Activated T-cell treated with anti-CD3 and anti-CD28 coated beads, Interleukin-2, amount 50 U/mL, for 1 hour (primary cell): ENCODE measurements at regions not wholly inside any gene's neighbourhood (a gene's known extent, or its start where the extent isn't known, plus 50 kb on each side); places are given as distances from the start of the nearest gene placed in this dataset.
A peak's percentile ranks its signal among the peaks of the same experiment; 100 is the strongest.

ENCODE experiments used
- DNase-seq: peaks from one replicate; pipeline ENCODE4 v3.0.0-alpha.2; 2020

- no peak for DNase-seq
Observed at GRCh38 chr19:28495046-28495445, 717.9 kb downstream of the UQCRFS1 start.

GRCh38 chr19:28494461-28494860 is 718.5 kb downstream of the UQCRFS1 start:
- no peak for DNase-seq

GRCh38 chr19:28493884-28494283 is 719.1 kb downstream of the UQCRFS1 start:
- no peak for DNase-seq

- no peak for DNase-seq
Observed at GRCh38 chr19:28492621-28493020, 720.3 kb downstream of the UQCRFS1 start.

- DNase-seq = no peak
Observed at GRCh38 chr19:28492201-28492600, 720.8 kb downstream of the UQCRFS1 start.

- no peak for DNase-seq
Observed at GRCh38 chr19:28489776-28490175, 723.2 kb downstream of the UQCRFS1 start.

- DNase-seq = no peak
Observed at GRCh38 chr19:28489126-28489660, 723.8 kb downstream of the UQCRFS1 start.

GRCh38 chr19:28487999-28488398 is 725.0 kb downstream of the UQCRFS1 start:
- DNase-seq = no peak

GRCh38 chr19:28486926-28487325 is 726.0 kb downstream of the UQCRFS1 start:
- DNase-seq = no peak

- DNase-seq = no peak
Observed at GRCh38 chr19:28486473-28486872, 726.5 kb downstream of the UQCRFS1 start.

GRCh38 chr19:28485292-28485691 is 727.7 kb downstream of the UQCRFS1 start:
- no peak for DNase-seq

GRCh38 chr19:28483197-28483596 is 729.8 kb downstream of the UQCRFS1 start:
- DNase-seq = no peak

GRCh38 chr19:28482221-28482620 is 730.7 kb downstream of the UQCRFS1 start:
- no peak for DNase-seq

GRCh38 chr19:28481674-28482073 is 731.3 kb downstream of the UQCRFS1 start:
- DNase-seq = no peak

- no peak for DNase-seq
Observed at GRCh38 chr19:28475525-28475924, 737.4 kb downstream of the UQCRFS1 start.

- DNase-seq = no peak
Observed at GRCh38 chr19:28472843-28473242, 740.1 kb downstream of the UQCRFS1 start.

- no peak for DNase-seq
Observed at GRCh38 chr19:28471731-28472510, 741.0 kb downstream of the UQCRFS1 start.

- DNase-seq = no peak
Observed at GRCh38 chr19:28469544-28469943, 743.4 kb downstream of the UQCRFS1 start.

- peak; percentile 18 for DNase-seq
Observed at GRCh38 chr19:28468701-28469459, 744.1 kb downstream of the UQCRFS1 start.

GRCh38 chr19:28466107-28467045 is 746.6 kb downstream of the UQCRFS1 start:
- peak; percentile 50 for DNase-seq

- no peak for DNase-seq
Observed at GRCh38 chr19:28465371-28466086, 747.4 kb downstream of the UQCRFS1 start.

GRCh38 chr19:28463493-28464053 is 749.4 kb downstream of the UQCRFS1 start:
- no peak for DNase-seq
